Cardiac fibroblast (primary cell): ENCODE measurements at regions not wholly inside any gene's neighbourhood (a gene's known extent, or its start where the extent isn't known, plus 50 kb on each side); places are given as distances from the start of the nearest gene placed in this dataset.

Experiments
- DNase-seq, 2 donors: peaks; one replicate each; pipeline versions ENCODE4 v3.0.0 to v3.0.0-alpha.2; 2010; ENCODE audit warnings: low read depth in 2 of 2
- H3K4me3 ChIP-seq, 2 donors: replicated peaks in 1 of 2; 1 replicate in 1 of 2; 2 replicates in 1 of 2; pipeline ENCODE4 v1.5.1; 2011; ENCODE audit warnings: low read depth in 2 of 2, low read length in 2 of 2, mild to moderate bottlenecking in 2 of 2, moderate library complexity in 1 of 2
- CTCF ChIP-seq: IDR thresholded peaks from one replicate; pipeline ENCODE4 v1.5.1; 2011; ENCODE audit warnings: low read depth, mild to moderate bottlenecking, low read length, inconsistent platforms

- DNase-seq: no peak
- H3K4me3 ChIP-seq: no peak overlapping the region
- TF ChIP-seq CTCF: no peak
These were observed 231.1 kb upstream of the IL12A start for GRCh38 chr3:159757341-159758060.

GRCh38 chr3:159760046-159760445, 228.6 kb upstream of the IL12A start:
- H3K4me3 ChIP-seq: no peak overlapping the region
- DNase-seq: no peak
- TF ChIP-seq CTCF: no peak

GRCh38 chr3:159761369-159761768, 227.3 kb upstream of the IL12A start:
- TF ChIP-seq CTCF: no peak
- no peak overlapping the region for H3K4me3 ChIP-seq
- DNase-seq: peak; percentile 9 to 59

- no peak for DNase-seq
- TF ChIP-seq CTCF: no peak
- no peak overlapping the region for H3K4me3 ChIP-seq
These were observed 226.6 kb upstream of the IL12A start for GRCh38 chr3:159761848-159762635.

- DNase-seq: peak; percentile 85 to 88
These were observed 225.5 kb upstream of the IL12A start for GRCh38 chr3:159763011-159763601.

More at GRCh38 chr3:159763011-159763601, 225.5 kb upstream of the IL12A start:
- peak overlapping the region; percentile 79 to 86 for H3K4me3 ChIP-seq
- no peak for TF ChIP-seq CTCF
